GM23338 (cell line): ENCODE measurements at regions not wholly inside any gene's neighbourhood (a gene's known extent, or its start where the extent isn't known, plus 50 kb on each side); places are given as distances from the start of the nearest gene placed in this dataset.

Experiments used
- ATAC-seq: fragments of 200-7000 bp; cut with Tn5 transposase; 3 replicates; pipeline ENCODE4 v1.9.1; 2020
- DNase-seq: peaks from one replicate; pipeline ENCODE4 v3.0.0-alpha.2; 2015; ENCODE audit warnings: low spot score
- H2AFZ ChIP-seq: fragments of 200-600 bp; sonication (generic); 2 replicates; pipeline ENCODE4 v1.8.0; 2016; ENCODE audit warnings: antibody characterized with exemption, mild to moderate bottlenecking, moderate library complexity
- H3F3A ChIP-seq: fragments of 200-600 bp; sonication (generic); replicated peaks from 2 replicates; pipeline ENCODE4 v1.8.0; 2017; ENCODE audit warnings: antibody characterized with exemption, mixed run types, low read depth
- H3K27ac ChIP-seq: fragments of 200-600 bp; sonication (generic); 2 replicates; pipeline ENCODE4 v1.6.1; 2016; ENCODE audit warnings: low read depth
- H3K27me3 ChIP-seq: fragments of 200-600 bp; sonication (generic); 2 replicates; pipeline ENCODE4 v1.8.0; 2016; ENCODE audit warnings: mild to moderate bottlenecking, mixed run types, moderate library complexity; ENCODE audit not compliant: insufficient read depth
- H3K36me3 ChIP-seq: fragments of 200-600 bp; sonication (generic); 2 replicates; pipeline ENCODE4 v1.8.0; 2016; ENCODE audit warnings: mild to moderate bottlenecking; ENCODE audit not compliant: insufficient read depth
- H3K4me1 ChIP-seq: fragments of 200-600 bp; sonication (generic); 2 replicates; pipeline ENCODE4 v1.8.0; 2016; ENCODE audit warnings: mild to moderate bottlenecking, moderate library complexity; ENCODE audit not compliant: insufficient read depth
- H3K4me2 ChIP-seq: fragments of 200-600 bp; sonication (generic); 2 replicates; pipeline ENCODE4 v1.7.1; 2017; ENCODE audit warnings: mixed run types
- H3K4me3 ChIP-seq: fragments of 200-600 bp; sonication (generic); 2 replicates; pipeline ENCODE4 v1.6.1; 2016; ENCODE audit warnings: mixed run types
- H3K79me2 ChIP-seq: fragments of 200-600 bp; sonication (generic); replicated peaks from 2 replicates; pipeline ENCODE4 v1.8.0; 2017; ENCODE audit warnings: mild to moderate bottlenecking; ENCODE audit not compliant: insufficient read depth
- H3K9me2 ChIP-seq: fragments of 200-600 bp; sonication (generic); 2 replicates; pipeline ENCODE4 v1.8.0; 2017; ENCODE audit not compliant: insufficient read depth
- H4K20me1 ChIP-seq: fragments of 200-600 bp; sonication (generic); replicated peaks from 2 replicates; pipeline ENCODE4 v1.8.0; 2017; ENCODE audit warnings: mild to moderate bottlenecking; ENCODE audit not compliant: insufficient read depth
- H3K27ac Mint-ChIP-seq: 2 replicates; pipeline ENCODE4 v1.8.0; 2020; ENCODE audit warnings: inconsistent platforms, mild to moderate bottlenecking, moderate library complexity, mixed read lengths
- H3K27me3 Mint-ChIP-seq: 3 replicates; pipeline ENCODE4 v1.8.0; 2022; ENCODE audit warnings: low read depth, mild to moderate bottlenecking, moderate library complexity, mixed read lengths, inconsistent platforms; ENCODE audit not compliant: insufficient read depth, poor library complexity
- H3K36me3 Mint-ChIP-seq: 3 replicates; pipeline ENCODE4 v1.8.0; 2021; ENCODE audit warnings: low read depth, mild to moderate bottlenecking, inconsistent platforms, moderate library complexity, mixed read lengths
- H3K4me1 Mint-ChIP-seq: 3 replicates; pipeline ENCODE4 v1.8.0; 2020; ENCODE audit warnings: mild to moderate bottlenecking, inconsistent platforms, mixed read lengths
- H3K4me3 Mint-ChIP-seq: 3 replicates; pipeline ENCODE4 v1.8.0; 2021; ENCODE audit warnings: moderate library complexity, mild to moderate bottlenecking, inconsistent platforms, mixed read lengths
- H3K9me3 Mint-ChIP-seq: 3 replicates; pipeline ENCODE4 v1.8.0; 2020; ENCODE audit warnings: moderate library complexity, mild to moderate bottlenecking, inconsistent platforms, mixed read lengths
- EZH2 ChIP-seq: fragments of 200-600 bp; sonication (generic); IDR thresholded peaks from one replicate; pipeline ENCODE4 v1.8.0; 2017; ENCODE audit warnings: antibody characterized with exemption, mild to moderate bottlenecking, low read depth; ENCODE audit not compliant: unreplicated experiment
- JUNB ChIP-seq: IDR thresholded peaks from one replicate; pipeline ENCODE4 v1.6.1; 2016; ENCODE audit warnings: antibody characterized with exemption; ENCODE audit not compliant: unreplicated experiment
- STAT1 ChIP-seq: IDR thresholded peaks from one replicate; pipeline ENCODE4 v1.6.1; 2016; ENCODE audit warnings: antibody characterized with exemption; ENCODE audit not compliant: unreplicated experiment
- ZNF114 ChIP-seq: fragments of 250-450 bp; sonication (Bioruptor Pico); IDR thresholded peaks from 2 replicates; pipeline ENCODE4 v1.5.0; 2020; ENCODE audit warnings: mild to moderate bottlenecking, moderate library complexity
- ZNF331 ChIP-seq: fragments of 250-450 bp; sonication (Bioruptor Pico); IDR thresholded peaks from 2 replicates; pipeline ENCODE4 v1.5.0; 2020; ENCODE audit warnings: low read depth, mild to moderate bottlenecking, moderate library complexity
- TF ChIP-seq, protein P1 (sequence below), 2 experiments: fragments of 200-600 bp in 1 of 2; sonication (generic) in 1 of 2; conservative IDR thresholded peaks; 2 replicates each; pipeline versions ENCODE4 v1.5.1 to v1.6.1; 2016 to 2017; ENCODE audit warnings: antibody characterized with exemption in 2 of 2, low read depth in 2 of 2, mild to moderate bottlenecking in 2 of 2, moderate library complexity in 1 of 2
- TF ChIP-seq, protein P2 (sequence below): IDR thresholded peaks from one replicate; pipeline ENCODE4 v1.6.1; 2018; ENCODE audit warnings: antibody characterized with exemption; ENCODE audit not compliant: unreplicated experiment
- TF ChIP-seq, protein P3 (sequence below): IDR thresholded peaks from 2 replicates; pipeline ENCODE4 v1.6.1; 2016; ENCODE audit warnings: antibody characterized with exemption

DNA sequence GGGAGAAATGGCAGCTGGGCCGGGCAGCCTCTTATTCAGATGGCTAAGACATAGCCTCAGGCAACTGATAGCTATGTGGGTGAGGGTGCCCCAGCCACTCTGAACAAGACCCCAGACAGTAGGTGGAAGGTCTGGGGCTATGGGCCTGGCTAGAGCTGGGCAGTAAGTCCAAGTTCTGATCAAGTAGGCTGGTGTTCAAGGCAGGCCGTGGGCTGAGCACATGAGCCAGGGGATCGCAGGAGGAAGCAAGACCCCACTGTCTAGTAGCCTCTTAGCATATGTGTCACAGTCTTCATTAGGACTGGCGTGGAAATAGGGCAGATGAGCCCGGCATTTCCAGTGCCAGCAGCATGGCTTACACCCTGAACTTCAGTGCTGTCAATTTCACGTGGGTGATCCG lies 192.1 kb downstream of the ADAMTS15 start:
- DNase-seq (no peak), ATAC-seq (no peak)
- Mint-ChIP-seq H3K4me1 (peaks cover 8% of the 10 kb centered on the region; the same call in 2 of the 3 replicates), H3K9me3 (no peaks in the 10 kb centered on the region), H3K36me3 (no peaks in the 10 kb centered on the region), H3K27me3 (peaks cover 5% of the 10 kb centered on the region), H3K27ac (no peak overlapping the region), H3K4me3 (no peak overlapping the region)
- Histone ChIP-seq H3F3A (no peaks in the 10 kb centered on the region), H3K4me2 (no peak overlapping the region), H2AFZ (peak overlapping the region; percentile 28; the same call in 1 of the 2 replicates), H3K27ac (no peak overlapping the region), H4K20me1 (no peaks in the 10 kb centered on the region), H3K4me1 (no peaks in the 10 kb centered on the region), H3K4me3 (no peak overlapping the region), H3K36me3 (no peaks in the 10 kb centered on the region; the same call in 1 of the 2 replicates), H3K27me3 (no peaks in the 10 kb centered on the region), H3K79me2 (no peaks in the 10 kb centered on the region), H3K9me2 (no peaks in the 10 kb centered on the region)
- no peak for TF ChIP-seq ZNF114
- no peak for TF ChIP-seq ZNF331 (CRISPR knock-in tag)
- TF ChIP-seq, protein P1, sequence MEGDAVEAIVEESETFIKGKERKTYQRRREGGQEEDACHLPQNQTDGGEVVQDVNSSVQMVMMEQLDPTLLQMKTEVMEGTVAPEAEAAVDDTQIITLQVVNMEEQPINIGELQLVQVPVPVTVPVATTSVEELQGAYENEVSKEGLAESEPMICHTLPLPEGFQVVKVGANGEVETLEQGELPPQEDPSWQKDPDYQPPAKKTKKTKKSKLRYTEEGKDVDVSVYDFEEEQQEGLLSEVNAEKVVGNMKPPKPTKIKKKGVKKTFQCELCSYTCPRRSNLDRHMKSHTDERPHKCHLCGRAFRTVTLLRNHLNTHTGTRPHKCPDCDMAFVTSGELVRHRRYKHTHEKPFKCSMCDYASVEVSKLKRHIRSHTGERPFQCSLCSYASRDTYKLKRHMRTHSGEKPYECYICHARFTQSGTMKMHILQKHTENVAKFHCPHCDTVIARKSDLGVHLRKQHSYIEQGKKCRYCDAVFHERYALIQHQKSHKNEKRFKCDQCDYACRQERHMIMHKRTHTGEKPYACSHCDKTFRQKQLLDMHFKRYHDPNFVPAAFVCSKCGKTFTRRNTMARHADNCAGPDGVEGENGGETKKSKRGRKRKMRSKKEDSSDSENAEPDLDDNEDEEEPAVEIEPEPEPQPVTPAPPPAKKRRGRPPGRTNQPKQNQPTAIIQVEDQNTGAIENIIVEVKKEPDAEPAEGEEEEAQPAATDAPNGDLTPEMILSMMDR (conservative IDR thresholded peaks at IDR 0.05; ENCODE audit: low read depth in 2 of 2) = no peak
- TF ChIP-seq STAT1 = no peak
- TF ChIP-seq JUNB = no peak
- TF ChIP-seq, protein P2, sequence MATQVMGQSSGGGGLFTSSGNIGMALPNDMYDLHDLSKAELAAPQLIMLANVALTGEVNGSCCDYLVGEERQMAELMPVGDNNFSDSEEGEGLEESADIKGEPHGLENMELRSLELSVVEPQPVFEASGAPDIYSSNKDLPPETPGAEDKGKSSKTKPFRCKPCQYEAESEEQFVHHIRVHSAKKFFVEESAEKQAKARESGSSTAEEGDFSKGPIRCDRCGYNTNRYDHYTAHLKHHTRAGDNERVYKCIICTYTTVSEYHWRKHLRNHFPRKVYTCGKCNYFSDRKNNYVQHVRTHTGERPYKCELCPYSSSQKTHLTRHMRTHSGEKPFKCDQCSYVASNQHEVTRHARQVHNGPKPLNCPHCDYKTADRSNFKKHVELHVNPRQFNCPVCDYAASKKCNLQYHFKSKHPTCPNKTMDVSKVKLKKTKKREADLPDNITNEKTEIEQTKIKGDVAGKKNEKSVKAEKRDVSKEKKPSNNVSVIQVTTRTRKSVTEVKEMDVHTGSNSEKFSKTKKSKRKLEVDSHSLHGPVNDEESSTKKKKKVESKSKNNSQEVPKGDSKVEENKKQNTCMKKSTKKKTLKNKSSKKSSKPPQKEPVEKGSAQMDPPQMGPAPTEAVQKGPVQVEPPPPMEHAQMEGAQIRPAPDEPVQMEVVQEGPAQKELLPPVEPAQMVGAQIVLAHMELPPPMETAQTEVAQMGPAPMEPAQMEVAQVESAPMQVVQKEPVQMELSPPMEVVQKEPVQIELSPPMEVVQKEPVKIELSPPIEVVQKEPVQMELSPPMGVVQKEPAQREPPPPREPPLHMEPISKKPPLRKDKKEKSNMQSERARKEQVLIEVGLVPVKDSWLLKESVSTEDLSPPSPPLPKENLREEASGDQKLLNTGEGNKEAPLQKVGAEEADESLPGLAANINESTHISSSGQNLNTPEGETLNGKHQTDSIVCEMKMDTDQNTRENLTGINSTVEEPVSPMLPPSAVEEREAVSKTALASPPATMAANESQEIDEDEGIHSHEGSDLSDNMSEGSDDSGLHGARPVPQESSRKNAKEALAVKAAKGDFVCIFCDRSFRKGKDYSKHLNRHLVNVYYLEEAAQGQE = no peak
- TF ChIP-seq, protein P3, sequence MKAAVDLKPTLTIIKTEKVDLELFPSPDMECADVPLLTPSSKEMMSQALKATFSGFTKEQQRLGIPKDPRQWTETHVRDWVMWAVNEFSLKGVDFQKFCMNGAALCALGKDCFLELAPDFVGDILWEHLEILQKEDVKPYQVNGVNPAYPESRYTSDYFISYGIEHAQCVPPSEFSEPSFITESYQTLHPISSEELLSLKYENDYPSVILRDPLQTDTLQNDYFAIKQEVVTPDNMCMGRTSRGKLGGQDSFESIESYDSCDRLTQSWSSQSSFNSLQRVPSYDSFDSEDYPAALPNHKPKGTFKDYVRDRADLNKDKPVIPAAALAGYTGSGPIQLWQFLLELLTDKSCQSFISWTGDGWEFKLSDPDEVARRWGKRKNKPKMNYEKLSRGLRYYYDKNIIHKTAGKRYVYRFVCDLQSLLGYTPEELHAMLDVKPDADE = no peak
- TF ChIP-seq EZH2 = no peak

DNA sequence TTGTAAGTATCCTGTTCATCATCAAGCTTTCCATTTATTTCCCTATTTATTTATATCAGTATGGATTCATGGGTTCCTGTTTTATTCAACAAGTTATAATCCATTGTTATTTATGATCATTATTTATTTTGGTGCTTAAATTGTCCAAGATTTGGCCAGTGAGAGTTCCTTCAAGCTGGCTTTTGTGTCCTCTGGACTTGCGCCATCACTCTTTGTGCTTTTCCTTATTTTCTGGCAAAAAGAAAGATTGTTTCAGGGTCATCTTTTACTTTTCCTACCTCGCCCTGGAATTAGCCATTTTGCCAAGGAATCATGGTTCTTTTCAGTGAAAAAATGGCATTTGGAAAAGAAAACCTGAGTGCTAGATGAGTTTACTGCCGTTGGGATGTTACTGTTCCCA lies 193.4 kb downstream of the ADAMTS15 start:
- TF ChIP-seq, protein P1 (conservative IDR thresholded peaks at IDR 0.05; ENCODE audit: low read depth in 2 of 2) = no peak
- no peak for TF ChIP-seq EZH2
- no peaks in the 10 kb centered on the region for H3K9me3 Mint-ChIP-seq
- no peak for ATAC-seq

More for the DNA sequence above, 193.4 kb downstream of the ADAMTS15 start:
- Histone ChIP-seq H3K27ac (no peak overlapping the region), H3K79me2 (no peaks in the 10 kb centered on the region), H3K4me1 (no peaks in the 10 kb centered on the region), H2AFZ (no peak overlapping the region), H3K36me3 (no peaks in the 10 kb centered on the region; the same call in 1 of the 2 replicates), H4K20me1 (no peaks in the 10 kb centered on the region), H3K4me3 (no peak overlapping the region), H3F3A (no peaks in the 10 kb centered on the region), H3K4me2 (no peak overlapping the region), H3K9me2 (no peaks in the 10 kb centered on the region), H3K27me3 (no peaks in the 10 kb centered on the region)
- Mint-ChIP-seq H3K36me3 (no peaks in the 10 kb centered on the region), H3K27ac (no peak overlapping the region), H3K4me1 (peaks cover 8% of the 10 kb centered on the region; the same call in 2 of the 3 replicates), H3K27me3 (peaks cover 1% of the 10 kb centered on the region), H3K4me3 (no peak overlapping the region)
- no peak for DNase-seq
